ENCODE measurements at regions not wholly inside any gene's neighbourhood (a gene's known extent, or its start where the extent isn't known, plus 50 kb on each side); places are given as distances from the start of the nearest gene placed in this dataset.

DNA sequence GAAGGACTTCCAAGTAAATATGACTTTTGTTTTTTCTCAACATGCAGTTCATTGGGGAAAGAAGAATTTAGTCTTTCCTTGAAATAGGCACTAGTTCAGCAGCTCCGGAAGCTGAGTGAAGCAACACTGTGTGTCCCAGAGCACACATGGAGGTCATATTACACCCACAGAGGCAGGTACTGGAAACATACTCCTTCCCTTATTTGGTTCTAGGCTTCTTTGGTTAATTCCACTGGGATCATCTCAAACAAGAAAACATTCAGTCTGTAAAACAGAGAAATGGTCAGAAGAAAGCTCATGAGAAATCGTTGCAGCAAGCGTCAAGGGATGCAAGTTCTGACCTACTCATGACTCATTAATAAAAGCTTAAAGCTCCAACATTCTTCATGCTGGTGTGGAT is 175.1 kb upstream of the PCSK5 start:
- H3K9ac ChIP-seq (ENCODE audit: low read length), result no peak overlapping the region
- CTCF ChIA-PET, result no interaction called here
- no peak overlapping the region for H3K4me2 ChIP-seq (ENCODE audit: low read length)
- no peaks in the 10 kb centered on the region for H3K36me3 ChIP-seq (ENCODE audit: control insufficient read depth in 1 of 2, insufficient read depth in 2 of 2, low read length in 2 of 2)
- H3K9me3 ChIP-seq (ENCODE audit: control insufficient read depth in 1 of 2, insufficient read depth in 1 of 2, low read depth in 1 of 2, low read length in 2 of 2), result no peaks in the 10 kb centered on the region
- no peak overlapping the region for H2AFZ ChIP-seq (ENCODE audit: low read depth, low read length, poor library complexity, severe bottlenecking)
- H3K27me3 ChIP-seq (ENCODE audit: insufficient read depth, low read length), result no peaks in the 10 kb centered on the region; the same call in 1 of the 2 replicates
- no peak overlapping the region for H3K4me3 ChIP-seq (replicated peaks in 1 of 2; ENCODE audit: low read depth in 1 of 2, low read length in 2 of 2)
- BruUV-seq (replicated peaks), result no TSS peak
- RAD21 ChIA-PET (ENCODE audit: low non-redundant PET in 1 of 2, low total read pairs in 2 of 2, uncharacterized antibody in 2 of 2, unreplicated experiment in 2 of 2), result no interaction called here
- no peak overlapping the region for H3K27ac ChIP-seq (ENCODE audit: low read depth, low read length)
- POLR2A ChIA-PET, result no interaction called here
- ATAC-seq (no peak), DNase-seq (ENCODE audit: low read depth, low spot score) (no peak)
- H4K20me1 ChIP-seq (ENCODE audit: insufficient read depth), result no peaks in the 10 kb centered on the region
- H3K79me2 ChIP-seq (ENCODE audit: insufficient read depth, low read length), result no peaks in the 10 kb centered on the region
- TF ChIP-seq EZH2phosphoT487 (IDR thresholded peaks at IDR 0.05; ENCODE audit: borderline replicate concordance) (no peak), EGR1 (IDR thresholded peaks at IDR 0.05; ENCODE audit: low read depth) (no peak), POLR2AphosphoS5 (IDR thresholded peaks at IDR 0.05; ENCODE audit: low read depth, low read length) (no peak), ZNF274 (IDR thresholded peaks at IDR 0.05; ENCODE audit: low read depth, low read length) (no peak), ELF1 (IDR thresholded peaks at IDR 0.05; ENCODE audit: borderline replicate concordance, low read depth) (no peak), ATF3 (IDR thresholded peaks at IDR 0.05) (no peak), POLR2A (IDR thresholded peaks at IDR 0.05; ENCODE audit: borderline replicate concordance, extremely low read depth, insufficient read depth, insufficient read length) (no peak), MAX (IDR thresholded peaks at IDR 0.05) (no peak), FOSL1 (IDR thresholded peaks at IDR 0.05; ENCODE audit: low read depth) (no peak)
- TF ChIP-seq, protein P1, sequence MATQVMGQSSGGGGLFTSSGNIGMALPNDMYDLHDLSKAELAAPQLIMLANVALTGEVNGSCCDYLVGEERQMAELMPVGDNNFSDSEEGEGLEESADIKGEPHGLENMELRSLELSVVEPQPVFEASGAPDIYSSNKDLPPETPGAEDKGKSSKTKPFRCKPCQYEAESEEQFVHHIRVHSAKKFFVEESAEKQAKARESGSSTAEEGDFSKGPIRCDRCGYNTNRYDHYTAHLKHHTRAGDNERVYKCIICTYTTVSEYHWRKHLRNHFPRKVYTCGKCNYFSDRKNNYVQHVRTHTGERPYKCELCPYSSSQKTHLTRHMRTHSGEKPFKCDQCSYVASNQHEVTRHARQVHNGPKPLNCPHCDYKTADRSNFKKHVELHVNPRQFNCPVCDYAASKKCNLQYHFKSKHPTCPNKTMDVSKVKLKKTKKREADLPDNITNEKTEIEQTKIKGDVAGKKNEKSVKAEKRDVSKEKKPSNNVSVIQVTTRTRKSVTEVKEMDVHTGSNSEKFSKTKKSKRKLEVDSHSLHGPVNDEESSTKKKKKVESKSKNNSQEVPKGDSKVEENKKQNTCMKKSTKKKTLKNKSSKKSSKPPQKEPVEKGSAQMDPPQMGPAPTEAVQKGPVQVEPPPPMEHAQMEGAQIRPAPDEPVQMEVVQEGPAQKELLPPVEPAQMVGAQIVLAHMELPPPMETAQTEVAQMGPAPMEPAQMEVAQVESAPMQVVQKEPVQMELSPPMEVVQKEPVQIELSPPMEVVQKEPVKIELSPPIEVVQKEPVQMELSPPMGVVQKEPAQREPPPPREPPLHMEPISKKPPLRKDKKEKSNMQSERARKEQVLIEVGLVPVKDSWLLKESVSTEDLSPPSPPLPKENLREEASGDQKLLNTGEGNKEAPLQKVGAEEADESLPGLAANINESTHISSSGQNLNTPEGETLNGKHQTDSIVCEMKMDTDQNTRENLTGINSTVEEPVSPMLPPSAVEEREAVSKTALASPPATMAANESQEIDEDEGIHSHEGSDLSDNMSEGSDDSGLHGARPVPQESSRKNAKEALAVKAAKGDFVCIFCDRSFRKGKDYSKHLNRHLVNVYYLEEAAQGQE (IDR thresholded peaks at IDR 0.05; ENCODE audit: low read depth), result no peak
- no peaks in the 10 kb centered on the region for H3K9me2 ChIP-seq (ENCODE audit: insufficient read depth)
- intact Hi-C loops (cut with micrococcal nuclease), result no loop called here
- no peaks in the 10 kb centered on the region for H3K4me1 ChIP-seq (ENCODE audit: control insufficient read depth in 1 of 2, insufficient read depth in 2 of 2, low read length in 2 of 2)
